C4-2B (cell line): ENCODE measurements at regions not wholly inside any gene's neighbourhood (a gene's known extent, or its start where the extent isn't known, plus 50 kb on each side); places are given as distances from the start of the nearest gene placed in this dataset.

Source experiments
- H3K27ac ChIP-seq: fragments of 450-650 bp; 2 replicates; pipeline ENCODE4 v1.5.1; 2017
- CTCF ChIP-seq: fragments of 450-650 bp; conservative IDR thresholded peaks from 2 replicates; pipeline ENCODE4 v1.5.1; 2017; ENCODE audit warnings: mild to moderate bottlenecking
- ZFX ChIP-seq: fragments of 450-650 bp; IDR thresholded peaks from 2 replicates; pipeline ENCODE4 v1.6.1; 2017

- TF ChIP-seq ZFX (no peak), CTCF (no peak)
- H3K27ac ChIP-seq: no peak overlapping the region
Measured at GRCh38 chr2:37568565-37568964, 102.9 kb downstream of the CDC42EP3 start.

- TF ChIP-seq CTCF: no peak
- TF ChIP-seq ZFX: no peak
- H3K27ac ChIP-seq: no peak overlapping the region
Measured at GRCh38 chr2:37569131-37569823, 102.2 kb downstream of the CDC42EP3 start.

GRCh38 chr2:37569986-37570679 lies 101.3 kb downstream of the CDC42EP3 start:
- no peak overlapping the region for H3K27ac ChIP-seq
- TF ChIP-seq ZFX (no peak), CTCF (no peak)

DNA sequence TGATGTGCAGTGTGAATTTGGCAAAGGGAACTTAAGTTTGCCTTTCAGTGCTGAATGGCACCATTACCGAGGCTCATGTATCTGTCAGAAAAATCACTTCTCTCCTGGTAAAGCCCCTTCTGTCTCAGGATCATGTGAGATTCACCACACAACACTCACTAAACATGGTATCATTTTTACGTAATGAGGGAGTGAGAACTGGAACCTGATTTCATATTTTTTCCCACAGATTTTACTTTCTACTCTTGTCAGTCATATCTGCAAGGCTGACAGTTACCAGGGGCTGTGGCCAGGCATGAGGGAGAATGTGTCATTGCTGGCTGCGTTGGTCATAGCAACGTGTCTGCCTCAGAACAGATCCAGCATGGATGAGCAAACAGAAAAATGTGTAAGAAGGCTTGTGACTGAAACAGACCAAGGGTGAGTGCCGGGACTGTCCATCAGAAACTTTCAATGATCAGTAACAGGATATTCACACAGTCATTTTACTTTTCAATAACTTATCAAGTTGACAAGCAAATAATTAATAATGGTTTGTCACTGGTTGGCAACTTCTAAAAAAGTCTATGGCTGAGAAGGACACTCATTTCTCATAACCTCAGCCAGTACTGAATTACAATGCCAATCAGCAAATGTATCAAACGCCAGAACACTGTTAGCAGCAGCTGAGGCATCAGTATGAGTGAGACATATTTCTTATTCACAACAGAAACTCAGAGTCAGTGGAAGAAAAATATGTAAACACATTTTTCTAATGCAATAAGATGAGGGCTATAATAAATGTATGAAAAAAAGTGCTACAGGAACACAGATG lies 100.5 kb downstream of the CDC42EP3 start:
- no peak overlapping the region for H3K27ac ChIP-seq
- TF ChIP-seq CTCF (no peak), ZFX (no peak)

DNA sequence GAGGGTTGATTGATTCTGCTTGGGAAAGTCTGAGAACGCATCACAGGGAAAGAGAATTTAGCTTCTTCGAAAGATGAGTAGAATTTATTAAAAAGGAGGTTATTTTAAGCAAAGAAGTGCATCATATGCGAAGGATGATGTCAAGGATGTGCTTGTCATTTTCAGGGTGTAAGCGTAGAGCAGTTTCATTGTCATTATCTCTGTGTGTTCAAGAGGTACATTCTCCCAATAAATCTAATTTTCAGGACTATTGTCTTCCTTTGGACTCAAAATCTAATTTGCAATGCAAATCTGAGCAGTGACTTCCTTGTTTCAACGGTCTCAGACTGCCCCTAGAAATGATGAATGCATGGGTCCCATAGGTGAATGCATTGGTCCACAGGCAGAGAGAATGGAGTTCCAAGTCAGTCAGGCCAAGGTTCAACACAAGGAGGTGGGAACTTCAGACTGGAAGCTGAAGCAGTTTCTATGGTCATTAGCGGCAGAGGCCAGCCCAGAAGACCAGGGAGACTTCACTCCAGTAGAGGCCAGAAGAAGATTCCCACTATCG lies 99.8 kb downstream of the CDC42EP3 start:
- no peak for TF ChIP-seq ZFX
- no peak for TF ChIP-seq CTCF
- no peak overlapping the region for H3K27ac ChIP-seq

DNA sequence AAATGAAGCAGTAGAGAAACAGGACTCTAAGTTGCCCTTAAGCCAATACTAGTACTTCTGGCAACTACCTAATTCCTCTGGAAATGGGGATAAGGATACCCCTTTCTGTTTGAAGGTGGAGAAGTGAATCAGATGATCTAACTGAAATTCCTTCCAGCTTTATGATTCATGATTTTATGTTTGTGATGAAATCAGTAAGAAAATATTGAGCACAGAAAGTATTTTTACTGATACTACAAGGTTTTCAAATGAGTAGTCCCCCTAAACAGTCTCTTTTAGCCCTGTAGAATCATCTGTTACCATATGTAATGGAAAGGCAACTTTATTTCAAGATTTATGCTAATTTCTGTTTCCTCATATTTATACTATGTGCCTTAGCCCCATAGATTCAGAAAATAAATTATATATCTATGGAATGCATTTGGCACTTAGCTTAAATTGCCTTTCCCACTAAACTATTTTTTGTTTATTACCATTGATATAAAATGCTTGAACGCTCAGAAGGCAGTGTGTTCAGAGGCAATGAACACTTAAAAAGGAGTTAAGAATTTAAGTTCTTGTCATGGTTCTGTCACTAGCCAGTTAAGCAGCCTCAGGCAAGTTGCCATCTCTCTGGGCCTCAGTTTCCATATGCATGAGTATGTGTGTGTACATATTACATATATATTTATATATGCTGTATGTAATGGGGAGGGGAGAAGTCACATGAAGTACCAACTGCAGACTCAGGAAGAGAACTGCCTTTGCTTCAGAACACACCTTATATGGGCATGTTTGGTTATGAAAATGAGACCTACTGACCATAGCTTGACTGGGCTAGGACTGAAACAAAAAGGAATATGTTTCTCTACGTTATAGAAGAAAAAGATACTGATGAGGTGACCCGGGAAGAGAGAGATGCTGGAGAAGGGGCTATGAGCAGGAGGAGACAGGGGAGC lies 97.7 kb downstream of the CDC42EP3 start:
- no peak for TF ChIP-seq CTCF
- TF ChIP-seq ZFX: no peak
- H3K27ac ChIP-seq: no peak overlapping the region
